ENCODE measurements at regions not wholly inside any gene's neighbourhood (a gene's known extent, or its start where the extent isn't known, plus 50 kb on each side); places are given as distances from the start of the nearest gene placed in this dataset.

DNA sequence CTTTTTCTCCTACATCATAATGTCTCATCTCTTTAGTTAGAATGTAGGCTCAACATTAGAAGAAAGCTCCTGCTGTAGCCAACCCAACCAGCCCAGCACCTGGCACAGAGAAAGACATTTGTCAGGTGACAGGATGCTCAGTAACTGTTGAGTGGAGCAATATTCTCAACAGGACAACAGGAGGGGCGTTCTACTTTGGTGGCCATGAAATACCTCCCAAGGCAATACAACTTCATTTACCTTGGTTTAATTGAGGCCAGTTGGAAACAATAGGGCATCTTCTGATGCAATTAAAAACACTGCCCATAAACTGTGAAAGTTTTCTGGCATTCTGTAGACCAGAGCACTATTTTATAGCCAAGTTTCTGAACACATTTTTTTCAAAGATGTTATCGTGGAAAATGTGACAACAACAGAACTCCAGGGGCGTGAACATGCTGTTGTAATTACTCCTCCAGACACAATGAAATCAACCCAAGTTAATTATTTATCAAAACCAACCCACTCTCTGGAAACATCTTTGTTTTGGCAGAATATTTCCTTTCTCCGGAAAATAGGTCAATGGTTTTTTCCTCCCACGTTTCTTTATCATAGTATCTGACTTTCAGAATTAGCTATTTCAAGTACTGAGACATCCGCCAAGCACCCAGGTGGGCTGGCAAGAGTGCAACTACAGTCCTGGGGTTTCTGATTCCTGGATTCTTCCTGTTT lies 538.1 kb downstream of the SOX6 start:
- TF ChIP-seq EZH2phosphoT487 (IDR thresholded peaks at IDR 0.05; ENCODE audit: unreplicated experiment) = no peak
- TF ChIP-seq, protein P1, sequence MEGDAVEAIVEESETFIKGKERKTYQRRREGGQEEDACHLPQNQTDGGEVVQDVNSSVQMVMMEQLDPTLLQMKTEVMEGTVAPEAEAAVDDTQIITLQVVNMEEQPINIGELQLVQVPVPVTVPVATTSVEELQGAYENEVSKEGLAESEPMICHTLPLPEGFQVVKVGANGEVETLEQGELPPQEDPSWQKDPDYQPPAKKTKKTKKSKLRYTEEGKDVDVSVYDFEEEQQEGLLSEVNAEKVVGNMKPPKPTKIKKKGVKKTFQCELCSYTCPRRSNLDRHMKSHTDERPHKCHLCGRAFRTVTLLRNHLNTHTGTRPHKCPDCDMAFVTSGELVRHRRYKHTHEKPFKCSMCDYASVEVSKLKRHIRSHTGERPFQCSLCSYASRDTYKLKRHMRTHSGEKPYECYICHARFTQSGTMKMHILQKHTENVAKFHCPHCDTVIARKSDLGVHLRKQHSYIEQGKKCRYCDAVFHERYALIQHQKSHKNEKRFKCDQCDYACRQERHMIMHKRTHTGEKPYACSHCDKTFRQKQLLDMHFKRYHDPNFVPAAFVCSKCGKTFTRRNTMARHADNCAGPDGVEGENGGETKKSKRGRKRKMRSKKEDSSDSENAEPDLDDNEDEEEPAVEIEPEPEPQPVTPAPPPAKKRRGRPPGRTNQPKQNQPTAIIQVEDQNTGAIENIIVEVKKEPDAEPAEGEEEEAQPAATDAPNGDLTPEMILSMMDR (conservative IDR thresholded peaks at IDR 0.05; ENCODE audit: low read depth in 2 of 2) = no peak
- TF ChIP-seq, protein P2, sequence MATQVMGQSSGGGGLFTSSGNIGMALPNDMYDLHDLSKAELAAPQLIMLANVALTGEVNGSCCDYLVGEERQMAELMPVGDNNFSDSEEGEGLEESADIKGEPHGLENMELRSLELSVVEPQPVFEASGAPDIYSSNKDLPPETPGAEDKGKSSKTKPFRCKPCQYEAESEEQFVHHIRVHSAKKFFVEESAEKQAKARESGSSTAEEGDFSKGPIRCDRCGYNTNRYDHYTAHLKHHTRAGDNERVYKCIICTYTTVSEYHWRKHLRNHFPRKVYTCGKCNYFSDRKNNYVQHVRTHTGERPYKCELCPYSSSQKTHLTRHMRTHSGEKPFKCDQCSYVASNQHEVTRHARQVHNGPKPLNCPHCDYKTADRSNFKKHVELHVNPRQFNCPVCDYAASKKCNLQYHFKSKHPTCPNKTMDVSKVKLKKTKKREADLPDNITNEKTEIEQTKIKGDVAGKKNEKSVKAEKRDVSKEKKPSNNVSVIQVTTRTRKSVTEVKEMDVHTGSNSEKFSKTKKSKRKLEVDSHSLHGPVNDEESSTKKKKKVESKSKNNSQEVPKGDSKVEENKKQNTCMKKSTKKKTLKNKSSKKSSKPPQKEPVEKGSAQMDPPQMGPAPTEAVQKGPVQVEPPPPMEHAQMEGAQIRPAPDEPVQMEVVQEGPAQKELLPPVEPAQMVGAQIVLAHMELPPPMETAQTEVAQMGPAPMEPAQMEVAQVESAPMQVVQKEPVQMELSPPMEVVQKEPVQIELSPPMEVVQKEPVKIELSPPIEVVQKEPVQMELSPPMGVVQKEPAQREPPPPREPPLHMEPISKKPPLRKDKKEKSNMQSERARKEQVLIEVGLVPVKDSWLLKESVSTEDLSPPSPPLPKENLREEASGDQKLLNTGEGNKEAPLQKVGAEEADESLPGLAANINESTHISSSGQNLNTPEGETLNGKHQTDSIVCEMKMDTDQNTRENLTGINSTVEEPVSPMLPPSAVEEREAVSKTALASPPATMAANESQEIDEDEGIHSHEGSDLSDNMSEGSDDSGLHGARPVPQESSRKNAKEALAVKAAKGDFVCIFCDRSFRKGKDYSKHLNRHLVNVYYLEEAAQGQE (IDR thresholded peaks at IDR 0.05; ENCODE audit: unreplicated experiment) = no peak
- TF ChIP-seq POLR2AphosphoS5 (IDR thresholded peaks at IDR 0.05; ENCODE audit: low read depth) = no peak
- no peak for TF ChIP-seq EZH2 (IDR thresholded peaks at IDR 0.05; ENCODE audit: low read depth, unreplicated experiment)
- TF ChIP-seq, protein P3, sequence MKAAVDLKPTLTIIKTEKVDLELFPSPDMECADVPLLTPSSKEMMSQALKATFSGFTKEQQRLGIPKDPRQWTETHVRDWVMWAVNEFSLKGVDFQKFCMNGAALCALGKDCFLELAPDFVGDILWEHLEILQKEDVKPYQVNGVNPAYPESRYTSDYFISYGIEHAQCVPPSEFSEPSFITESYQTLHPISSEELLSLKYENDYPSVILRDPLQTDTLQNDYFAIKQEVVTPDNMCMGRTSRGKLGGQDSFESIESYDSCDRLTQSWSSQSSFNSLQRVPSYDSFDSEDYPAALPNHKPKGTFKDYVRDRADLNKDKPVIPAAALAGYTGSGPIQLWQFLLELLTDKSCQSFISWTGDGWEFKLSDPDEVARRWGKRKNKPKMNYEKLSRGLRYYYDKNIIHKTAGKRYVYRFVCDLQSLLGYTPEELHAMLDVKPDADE (IDR thresholded peaks at IDR 0.05) = no peak
- TF ChIP-seq ZNF331 (CRISPR knock-in tag; IDR thresholded peaks at IDR 0.05; ENCODE audit: low read depth) = no peak
- no peak for TF ChIP-seq JUNB (IDR thresholded peaks at IDR 0.05; ENCODE audit: unreplicated experiment)
- TF ChIP-seq STAT1 (IDR thresholded peaks at IDR 0.05; ENCODE audit: unreplicated experiment) = no peak
- TF ChIP-seq CREB1 (CRISPR knock-in tag; IDR thresholded peaks at IDR 0.05; ENCODE audit: low read depth) = no peak
- TF ChIP-seq ZNF114 (CRISPR knock-in tag; IDR thresholded peaks at IDR 0.05) = no peak
- TF ChIP-seq, protein P4, sequence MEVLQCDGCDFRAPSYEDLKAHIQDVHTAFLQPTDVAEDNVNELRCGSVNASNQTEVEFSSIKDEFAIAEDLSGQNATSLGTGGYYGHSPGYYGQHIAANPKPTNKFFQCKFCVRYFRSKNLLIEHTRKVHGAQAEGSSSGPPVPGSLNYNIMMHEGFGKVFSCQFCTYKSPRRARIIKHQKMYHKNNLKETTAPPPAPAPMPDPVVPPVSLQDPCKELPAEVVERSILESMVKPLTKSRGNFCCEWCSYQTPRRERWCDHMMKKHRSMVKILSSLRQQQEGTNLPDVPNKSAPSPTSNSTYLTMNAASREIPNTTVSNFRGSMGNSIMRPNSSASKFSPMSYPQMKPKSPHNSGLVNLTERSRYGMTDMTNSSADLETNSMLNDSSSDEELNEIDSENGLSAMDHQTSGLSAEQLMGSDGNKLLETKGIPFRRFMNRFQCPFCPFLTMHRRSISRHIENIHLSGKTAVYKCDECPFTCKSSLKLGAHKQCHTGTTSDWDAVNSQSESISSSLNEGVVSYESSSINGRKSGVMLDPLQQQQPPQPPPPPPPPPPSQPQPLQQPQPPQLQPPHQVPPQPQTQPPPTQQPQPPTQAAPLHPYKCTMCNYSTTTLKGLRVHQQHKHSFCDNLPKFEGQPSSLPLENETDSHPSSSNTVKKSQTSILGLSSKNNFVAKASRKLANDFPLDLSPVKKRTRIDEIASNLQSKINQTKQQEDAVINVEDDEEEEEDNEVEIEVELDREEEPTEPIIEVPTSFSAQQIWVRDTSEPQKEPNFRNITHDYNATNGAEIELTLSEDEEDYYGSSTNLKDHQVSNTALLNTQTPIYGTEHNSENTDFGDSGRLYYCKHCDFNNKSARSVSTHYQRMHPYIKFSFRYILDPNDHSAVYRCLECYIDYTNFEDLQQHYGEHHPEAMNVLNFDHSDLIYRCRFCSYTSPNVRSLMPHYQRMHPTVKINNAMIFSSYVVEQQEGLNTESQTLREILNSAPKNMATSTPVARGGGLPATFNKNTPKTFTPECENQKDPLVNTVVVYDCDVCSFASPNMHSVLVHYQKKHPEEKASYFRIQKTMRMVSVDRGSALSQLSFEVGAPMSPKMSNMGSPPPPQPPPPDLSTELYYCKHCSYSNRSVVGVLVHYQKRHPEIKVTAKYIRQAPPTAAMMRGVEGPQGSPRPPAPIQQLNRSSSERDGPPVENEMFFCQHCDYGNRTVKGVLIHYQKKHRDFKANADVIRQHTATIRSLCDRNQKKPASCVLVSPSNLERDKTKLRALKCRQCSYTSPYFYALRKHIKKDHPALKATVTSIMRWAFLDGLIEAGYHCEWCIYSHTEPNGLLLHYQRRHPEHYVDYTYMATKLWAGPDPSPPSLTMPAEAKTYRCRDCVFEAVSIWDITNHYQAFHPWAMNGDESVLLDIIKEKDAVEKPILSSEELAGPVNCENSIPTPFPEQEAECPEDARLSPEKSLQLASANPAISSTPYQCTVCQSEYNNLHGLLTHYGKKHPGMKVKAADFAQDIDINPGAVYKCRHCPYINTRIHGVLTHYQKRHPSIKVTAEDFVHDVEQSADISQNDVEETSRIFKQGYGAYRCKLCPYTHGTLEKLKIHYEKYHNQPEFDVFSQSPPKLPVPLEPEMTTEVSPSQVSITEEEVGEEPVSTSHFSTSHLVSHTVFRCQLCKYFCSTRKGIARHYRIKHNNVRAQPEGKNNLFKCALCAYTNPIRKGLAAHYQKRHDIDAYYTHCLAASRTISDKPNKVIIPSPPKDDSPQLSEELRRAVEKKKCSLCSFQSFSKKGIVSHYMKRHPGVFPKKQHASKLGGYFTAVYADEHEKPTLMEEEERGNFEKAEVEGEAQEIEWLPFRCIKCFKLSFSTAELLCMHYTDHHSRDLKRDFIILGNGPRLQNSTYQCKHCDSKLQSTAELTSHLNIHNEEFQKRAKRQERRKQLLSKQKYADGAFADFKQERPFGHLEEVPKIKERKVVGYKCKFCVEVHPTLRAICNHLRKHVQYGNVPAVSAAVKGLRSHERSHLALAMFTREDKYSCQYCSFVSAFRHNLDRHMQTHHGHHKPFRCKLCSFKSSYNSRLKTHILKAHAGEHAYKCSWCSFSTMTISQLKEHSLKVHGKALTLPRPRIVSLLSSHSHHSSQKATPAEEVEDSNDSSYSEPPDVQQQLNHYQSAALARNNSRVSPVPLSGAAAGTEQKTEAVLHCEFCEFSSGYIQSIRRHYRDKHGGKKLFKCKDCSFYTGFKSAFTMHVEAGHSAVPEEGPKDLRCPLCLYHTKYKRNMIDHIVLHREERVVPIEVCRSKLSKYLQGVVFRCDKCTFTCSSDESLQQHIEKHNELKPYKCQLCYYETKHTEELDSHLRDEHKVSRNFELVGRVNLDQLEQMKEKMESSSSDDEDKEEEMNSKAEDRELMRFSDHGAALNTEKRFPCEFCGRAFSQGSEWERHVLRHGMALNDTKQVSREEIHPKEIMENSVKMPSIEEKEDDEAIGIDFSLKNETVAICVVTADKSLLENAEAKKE (CRISPR knock-in tag; IDR thresholded peaks at IDR 0.05) = no peak
